Suprapubic skin (tissue), 3 donors: ENCODE measurements at regions not wholly inside any gene's neighbourhood (a gene's known extent, or its start where the extent isn't known, plus 50 kb on each side); places are given as distances from the start of the nearest gene placed in this dataset.

Experiments
- POLR2A ChIP-seq, 2 donors: fragments of 450-650 bp; IDR thresholded peaks; one replicate each; pipeline ENCODE4 v1.6.1; 2017; ENCODE audit warnings: antibody characterized with exemption in 2 of 2, mild to moderate bottlenecking in 2 of 2, moderate library complexity in 2 of 2
- TF ChIP-seq, protein P1 (sequence below), 2 donors: fragments of 200-600 bp in 1 of 2; fragments of 450-650 bp in 1 of 2; sonication (generic) in 1 of 2; IDR thresholded peaks; one replicate each; pipeline ENCODE4 v1.5.1; 2016 to 2019; ENCODE audit warnings: antibody characterized with exemption in 2 of 2, mild to moderate bottlenecking in 1 of 2, moderate library complexity in 1 of 2

DNA sequence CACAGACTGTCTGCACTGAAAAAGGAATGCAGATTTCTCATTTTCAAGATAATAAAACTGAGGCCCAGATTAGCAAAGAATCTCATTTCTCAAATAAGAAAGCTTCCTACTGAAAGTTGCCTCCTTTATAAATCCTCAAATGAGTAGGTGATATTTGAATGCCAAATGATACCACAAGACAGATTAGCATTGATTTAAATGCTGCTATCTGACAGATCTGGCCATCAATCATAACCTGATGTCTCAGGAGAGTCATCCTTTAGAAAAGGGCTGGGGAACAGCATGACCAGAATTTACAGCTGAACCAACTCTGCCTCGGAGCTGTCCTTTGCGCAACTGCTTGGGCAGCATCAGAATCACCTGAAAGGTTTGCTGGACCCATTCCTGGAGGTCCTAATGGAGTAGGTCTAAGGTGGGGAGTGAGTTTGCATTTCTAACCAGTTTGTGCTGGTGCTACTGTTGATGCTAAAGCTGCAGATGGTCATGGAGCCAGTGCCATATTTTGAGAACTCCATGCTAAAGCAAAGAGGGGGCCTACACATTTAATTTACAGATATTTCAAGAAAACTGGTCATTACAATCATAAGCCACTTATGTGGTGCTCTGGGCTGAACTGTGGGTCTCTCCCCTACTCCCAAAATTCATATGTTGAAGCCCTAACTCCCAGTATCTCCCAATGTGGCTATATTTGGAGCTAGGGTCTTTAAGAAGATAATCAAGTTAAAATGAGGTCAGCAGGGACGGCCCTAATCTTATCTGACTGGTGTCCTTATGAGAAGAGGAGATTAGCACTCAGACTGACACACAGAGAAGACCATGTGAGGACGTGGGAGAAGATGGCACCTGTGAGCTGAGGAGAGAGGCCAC is 295.5 kb upstream of the JARID2 start:
- no peak for TF ChIP-seq POLR2A (IDR thresholded peaks at IDR 0.05)
- TF ChIP-seq, protein P1, sequence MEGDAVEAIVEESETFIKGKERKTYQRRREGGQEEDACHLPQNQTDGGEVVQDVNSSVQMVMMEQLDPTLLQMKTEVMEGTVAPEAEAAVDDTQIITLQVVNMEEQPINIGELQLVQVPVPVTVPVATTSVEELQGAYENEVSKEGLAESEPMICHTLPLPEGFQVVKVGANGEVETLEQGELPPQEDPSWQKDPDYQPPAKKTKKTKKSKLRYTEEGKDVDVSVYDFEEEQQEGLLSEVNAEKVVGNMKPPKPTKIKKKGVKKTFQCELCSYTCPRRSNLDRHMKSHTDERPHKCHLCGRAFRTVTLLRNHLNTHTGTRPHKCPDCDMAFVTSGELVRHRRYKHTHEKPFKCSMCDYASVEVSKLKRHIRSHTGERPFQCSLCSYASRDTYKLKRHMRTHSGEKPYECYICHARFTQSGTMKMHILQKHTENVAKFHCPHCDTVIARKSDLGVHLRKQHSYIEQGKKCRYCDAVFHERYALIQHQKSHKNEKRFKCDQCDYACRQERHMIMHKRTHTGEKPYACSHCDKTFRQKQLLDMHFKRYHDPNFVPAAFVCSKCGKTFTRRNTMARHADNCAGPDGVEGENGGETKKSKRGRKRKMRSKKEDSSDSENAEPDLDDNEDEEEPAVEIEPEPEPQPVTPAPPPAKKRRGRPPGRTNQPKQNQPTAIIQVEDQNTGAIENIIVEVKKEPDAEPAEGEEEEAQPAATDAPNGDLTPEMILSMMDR (IDR thresholded peaks at IDR 0.05) = no peak
